GM20000 (cell line): ENCODE measurements at regions not wholly inside any gene's neighbourhood (a gene's known extent, or its start where the extent isn't known, plus 50 kb on each side); places are given as distances from the start of the nearest gene placed in this dataset.

ENCODE experiments used
- DNase-seq: peaks from one replicate; pipeline ENCODE4 v3.0.0; 2012; ENCODE audit warnings: low spot score
- CTCF ChIP-seq: IDR thresholded peaks from 2 replicates; pipeline ENCODE4 v1.5.1; 2012; ENCODE audit warnings: mild to moderate bottlenecking, control low read depth; ENCODE audit errors: extremely low read depth, missing control alignments

GRCh38 chr22:22050141-22050775, 67.7 kb upstream of the TOP3B start:
- no peak for DNase-seq
- no peak for TF ChIP-seq CTCF

- no peak for DNase-seq
- no peak for TF ChIP-seq CTCF
Observed at GRCh38 chr22:22049684-22050083, 67.1 kb upstream of the TOP3B start.

- TF ChIP-seq CTCF: no peak
Observed at GRCh38 chr22:22048981-22049531, 66.5 kb upstream of the TOP3B start.

GRCh38 chr22:22048318-22048942, 65.8 kb upstream of the TOP3B start:
- no peak for DNase-seq
- no peak for TF ChIP-seq CTCF

More at GRCh38 chr22:22048981-22049531, 66.5 kb upstream of the TOP3B start:
- DNase-seq: no peak

- no peak for DNase-seq
- no peak for TF ChIP-seq CTCF
Observed at GRCh38 chr22:22047776-22048175, 65.2 kb upstream of the TOP3B start.

GRCh38 chr22:22047266-22047665, 64.7 kb upstream of the TOP3B start:
- no peak for DNase-seq
- no peak for TF ChIP-seq CTCF

- no peak for DNase-seq
- no peak for TF ChIP-seq CTCF
Observed at GRCh38 chr22:22046370-22046769, 63.8 kb upstream of the TOP3B start.
